Islet of Langerhans (tissue), 1 donor: ENCODE measurements at regions not wholly inside any gene's neighbourhood (a gene's known extent, or its start where the extent isn't known, plus 50 kb on each side); places are given as distances from the start of the nearest gene placed in this dataset.

Experiments used
- FAIRE-seq: peaks from one replicate; lab custom pipeline; 2011; peaks lifted over from hg19 to GRCh38; lab: Jason Lieb, UNC

DNA sequence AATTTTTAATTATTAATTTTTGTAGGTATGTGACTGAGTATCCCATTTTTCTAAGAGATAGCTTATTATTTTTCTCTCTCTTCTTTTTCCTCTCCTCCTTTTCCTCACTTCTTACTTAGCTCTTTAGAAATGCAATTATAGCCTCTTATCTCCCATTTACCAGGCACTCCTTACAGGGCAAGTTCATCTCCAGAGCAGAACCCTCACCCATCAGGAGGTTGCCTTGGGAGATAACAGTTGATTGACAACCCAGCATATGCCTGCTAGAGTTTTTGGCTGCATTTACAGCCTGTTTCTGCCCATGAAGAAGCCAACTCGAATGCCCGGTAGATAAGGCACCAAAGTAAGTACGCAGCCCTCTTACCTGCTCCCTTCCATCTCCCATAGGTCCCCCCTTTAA, 572.9 kb upstream of the ZFP42 start:
- FAIRE-seq, result no peak

DNA sequence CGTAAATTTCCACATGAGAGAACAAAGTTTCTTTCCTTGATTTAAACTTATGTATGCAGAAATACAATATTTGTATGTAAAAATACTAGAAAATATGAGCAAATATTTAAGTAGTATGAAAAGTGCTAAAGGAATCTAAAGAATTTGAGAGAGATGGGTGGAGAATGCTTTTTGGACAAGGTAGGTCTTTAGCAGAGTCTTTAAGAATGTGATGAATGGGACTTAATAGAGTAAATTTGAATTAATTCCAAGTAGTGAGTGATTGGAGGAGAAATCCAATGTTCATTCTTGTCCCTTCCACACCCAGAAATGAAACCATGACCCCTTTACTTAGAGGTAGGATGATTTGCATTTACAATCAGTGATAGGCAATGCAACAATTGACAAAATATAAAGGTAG, 570.9 kb upstream of the ZFP42 start:
- FAIRE-seq, result no peak

DNA sequence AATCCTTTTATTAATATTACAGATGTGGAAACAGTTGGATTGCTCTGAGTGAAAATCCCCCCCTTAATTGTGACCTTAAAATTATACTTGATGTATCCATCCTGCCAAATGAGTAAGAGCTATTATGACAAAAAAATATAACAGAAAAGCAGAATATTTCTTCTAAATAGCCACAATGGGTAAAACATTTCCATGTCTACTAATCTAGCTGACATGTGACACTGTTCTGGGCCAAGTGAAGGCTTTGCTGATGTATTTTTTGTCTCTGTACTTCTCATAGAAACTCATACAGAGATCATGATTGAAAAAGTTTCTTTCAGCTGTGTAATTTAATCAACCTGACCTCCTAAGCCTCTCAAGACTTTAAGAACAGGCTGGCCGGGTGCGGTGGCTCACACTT, 569.1 kb upstream of the ZFP42 start:
- no peak for FAIRE-seq

- FAIRE-seq, result no peak
These were observed 563.3 kb upstream of the ZFP42 start for GRCh38 chr4:187432310-187432709.

GRCh38 chr4:187433141-187433540, 562.4 kb upstream of the ZFP42 start:
- no peak for FAIRE-seq

GRCh38 chr4:187436251-187436650, 559.3 kb upstream of the ZFP42 start:
- no peak for FAIRE-seq

GRCh38 chr4:187444061-187444460, 551.5 kb upstream of the ZFP42 start:
- no peak for FAIRE-seq

GRCh38 chr4:187449702-187450101, 545.9 kb upstream of the ZFP42 start:
- no peak for FAIRE-seq

DNA sequence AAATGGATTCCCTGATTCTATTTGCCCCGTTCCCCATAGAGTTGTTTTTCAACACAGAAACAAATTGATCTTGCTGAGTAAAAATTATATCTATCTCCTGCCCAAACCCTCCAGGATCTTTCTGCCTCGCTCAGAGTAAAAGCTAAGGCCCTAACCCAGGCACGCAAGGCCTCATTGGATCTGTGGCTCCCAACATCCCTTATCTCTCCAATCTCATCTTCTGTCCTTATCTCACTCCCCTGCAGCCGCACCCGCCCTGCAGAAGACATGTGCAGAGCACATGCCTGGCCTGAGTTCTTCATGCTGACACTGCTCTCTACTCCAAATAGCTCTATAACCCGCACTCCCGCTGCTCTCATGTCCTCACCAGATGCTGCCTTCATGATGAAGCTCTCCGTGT, 543.8 kb upstream of the ZFP42 start:
- no peak for FAIRE-seq

GRCh38 chr4:187460016-187460415, 535.6 kb upstream of the ZFP42 start:
- FAIRE-seq, result no peak

- FAIRE-seq, result no peak
These were observed 531.0 kb upstream of the ZFP42 start for GRCh38 chr4:187464573-187464972.

- no peak for FAIRE-seq
These were observed 528.3 kb upstream of the ZFP42 start for GRCh38 chr4:187467224-187467623.

DNA sequence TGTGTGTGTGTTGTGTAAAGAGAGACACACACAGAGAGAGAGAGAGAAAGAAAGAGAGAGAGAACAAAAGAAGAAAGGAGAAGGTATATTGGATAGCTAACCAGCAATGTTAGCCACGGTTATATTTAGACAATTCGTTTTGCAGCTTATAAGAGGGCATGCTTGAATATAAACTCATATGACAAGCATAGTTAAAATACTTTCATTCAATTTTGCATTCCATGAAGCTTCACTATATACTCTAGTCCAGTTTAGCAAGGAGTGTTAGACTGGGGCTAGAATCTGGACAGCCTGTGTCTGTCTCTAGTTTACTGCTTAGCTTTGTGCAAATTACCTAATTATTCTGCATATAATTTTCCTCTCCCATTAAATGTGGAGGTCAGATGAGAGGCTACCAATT, 525.9 kb upstream of the ZFP42 start:
- no peak for FAIRE-seq

- no peak for FAIRE-seq
These were observed 525.5 kb upstream of the ZFP42 start for GRCh38 chr4:187470061-187470460.

GRCh38 chr4:187474238-187474637, 521.3 kb upstream of the ZFP42 start:
- FAIRE-seq, result no peak

DNA sequence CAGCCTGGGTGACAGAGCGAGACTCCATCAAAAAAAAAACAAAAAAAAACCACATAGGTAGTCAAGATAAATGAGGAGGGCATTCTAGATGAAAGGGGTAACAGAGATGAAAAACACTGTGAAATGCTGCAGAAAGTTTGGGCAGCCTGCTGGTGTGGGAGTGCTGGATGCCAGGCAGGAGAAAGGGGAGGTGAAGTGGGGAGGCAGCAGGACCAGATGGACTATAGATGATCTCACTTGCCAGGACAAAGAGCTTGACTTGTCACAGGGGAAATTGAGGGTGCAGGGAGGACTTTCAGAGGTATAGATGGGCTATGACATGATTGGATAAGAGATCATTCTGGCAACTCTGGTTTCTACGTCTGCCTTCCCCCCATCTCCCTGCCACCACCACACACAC, 519.7 kb upstream of the ZFP42 start:
- FAIRE-seq, result no peak

- no peak for FAIRE-seq
These were observed 518.3 kb upstream of the ZFP42 start for GRCh38 chr4:187477224-187477623.

GRCh38 chr4:187478292-187479140, 517.1 kb upstream of the ZFP42 start:
- no peak for FAIRE-seq

DNA sequence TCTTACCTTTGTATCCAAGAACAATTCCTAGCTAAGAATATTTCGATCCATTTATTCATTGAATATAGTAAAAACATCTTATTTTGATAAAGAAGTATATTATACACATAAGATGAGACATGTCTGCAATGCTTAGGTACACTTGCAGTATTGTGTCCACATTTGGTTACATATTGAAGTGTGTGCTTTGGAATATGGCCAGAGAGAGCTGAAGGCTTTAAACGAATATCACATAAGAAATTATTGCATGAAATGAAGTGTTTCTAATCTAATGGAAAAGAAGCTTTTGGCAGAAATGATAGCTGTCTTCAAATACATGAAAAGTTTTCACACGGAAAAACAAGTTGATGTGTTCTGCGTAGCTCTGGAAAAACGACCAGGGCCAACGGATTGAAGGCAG, 516.1 kb upstream of the ZFP42 start:
- FAIRE-seq, result no peak

DNA sequence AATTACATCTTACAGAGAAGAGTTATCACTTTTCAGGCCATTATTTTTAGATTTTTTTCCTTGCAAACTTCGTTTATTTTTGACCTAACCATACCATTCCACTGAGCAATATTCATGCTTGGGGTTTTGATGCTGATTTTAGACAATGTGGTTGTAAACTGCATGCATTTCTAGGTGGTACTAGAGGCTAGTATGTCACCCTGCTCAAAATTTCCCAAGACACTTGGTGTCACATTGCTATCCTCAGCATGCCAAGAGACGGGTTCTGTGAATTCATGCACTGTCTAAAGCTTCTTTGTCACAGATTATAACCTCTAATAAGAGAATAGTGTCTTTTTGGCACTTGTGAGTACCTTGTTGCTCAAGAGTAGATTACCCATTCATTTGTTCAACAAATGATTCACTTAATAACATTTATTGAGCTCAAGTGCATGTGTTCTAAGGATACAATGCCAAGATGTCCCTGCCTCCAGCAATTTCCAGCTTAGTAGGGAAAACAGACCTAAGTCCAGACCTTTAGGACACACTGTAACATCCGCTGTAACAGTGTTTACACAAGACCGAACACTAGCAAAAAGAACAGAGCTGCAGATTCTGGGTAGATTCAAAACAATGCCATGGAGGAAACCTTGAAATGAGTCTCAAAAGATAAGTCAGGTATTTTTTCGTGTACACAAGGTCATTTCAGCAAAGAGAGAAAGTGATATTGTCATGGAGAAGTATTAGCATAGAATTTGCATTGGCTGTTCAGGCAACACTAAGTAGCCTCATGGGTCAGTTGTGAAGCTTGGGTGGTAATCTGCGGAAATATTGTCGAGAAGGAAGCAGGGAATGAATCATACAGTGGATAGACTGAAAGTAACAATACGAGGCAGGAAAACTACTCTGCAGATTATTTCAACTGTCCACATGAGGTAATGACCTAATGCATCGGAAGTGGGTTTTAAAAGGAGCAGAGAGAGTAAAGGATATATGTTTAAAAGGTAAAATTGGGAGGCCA, 515.1 kb upstream of the ZFP42 start:
- no peak for FAIRE-seq

DNA sequence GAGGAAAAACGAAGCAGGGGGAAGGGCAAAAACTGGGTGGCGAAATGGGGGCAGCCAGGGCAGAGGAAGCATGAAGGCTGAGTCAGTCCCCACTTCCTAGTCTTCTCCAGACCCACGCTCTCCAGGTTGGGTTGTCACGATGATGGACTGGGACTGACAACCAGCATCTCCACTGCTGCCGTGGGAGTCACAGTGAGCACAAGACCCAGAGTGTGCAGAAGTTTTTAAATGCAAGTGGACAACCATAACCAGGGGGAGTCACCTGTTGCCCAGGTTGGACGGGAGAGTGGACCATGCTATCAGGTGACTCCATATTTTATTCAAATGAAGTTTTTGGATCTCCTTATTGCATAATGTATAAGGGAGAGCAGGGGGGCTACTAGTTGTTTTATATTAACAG, 511.4 kb upstream of the ZFP42 start:
- FAIRE-seq, result no peak

DNA sequence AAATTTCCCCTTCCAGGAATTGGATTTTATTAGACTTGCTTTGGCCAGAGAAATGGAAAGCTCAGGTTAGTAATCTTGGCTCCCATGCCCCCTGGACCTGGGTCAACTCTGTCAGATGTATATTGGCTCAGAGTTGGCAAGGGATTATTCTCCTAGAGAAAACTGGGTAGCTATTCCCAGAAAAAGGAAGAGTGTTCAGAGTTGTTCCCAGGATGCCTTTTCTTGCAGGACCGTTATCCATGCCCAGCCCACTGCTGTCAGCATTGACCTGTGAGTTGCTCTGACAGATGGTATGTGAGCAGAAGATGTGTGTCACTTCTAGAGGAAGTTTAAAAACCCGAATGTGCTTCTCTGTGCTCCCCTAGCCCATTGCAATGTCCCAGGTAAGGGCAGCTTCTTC, 509.9 kb upstream of the ZFP42 start:
- no peak for FAIRE-seq

DNA sequence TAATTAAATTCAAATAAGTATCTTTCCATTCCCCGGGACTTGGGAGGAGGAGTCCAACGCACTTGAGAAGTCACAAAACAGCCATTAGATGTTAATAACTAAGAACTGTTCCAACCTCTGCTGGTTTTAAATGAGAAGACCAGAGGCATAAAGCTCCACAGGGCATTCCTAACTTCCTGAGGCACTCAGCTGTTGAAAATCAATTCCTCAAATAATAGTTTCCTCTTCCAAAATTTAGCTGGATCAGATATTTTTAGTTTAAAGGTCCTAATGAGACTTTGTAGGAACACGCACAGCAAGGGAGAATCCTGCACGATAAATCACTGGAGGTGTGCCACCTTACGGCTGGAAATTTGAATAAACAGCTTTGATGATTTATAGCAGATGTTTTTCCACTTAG, 504.3 kb upstream of the ZFP42 start:
- FAIRE-seq, result no peak
